Activated CD4-positive, alpha-beta T cell treated with anti-CD3 and anti-CD28 coated beads, Interleukin-2, amount 50 U/mL, for 1 hour (primary cell): ENCODE measurements at regions not wholly inside any gene's neighbourhood (a gene's known extent, or its start where the extent isn't known, plus 50 kb on each side); places are given as distances from the start of the nearest gene placed in this dataset.

Source experiments
- DNase-seq: peaks from one replicate; pipeline ENCODE4 v3.0.0-alpha.2; 2020

- no peak for DNase-seq
Measured at GRCh38 chr22:49497266-49497665, 330.4 kb downstream of the BRD1 start.

GRCh38 chr22:49494555-49494954 is 333.1 kb downstream of the BRD1 start:
- DNase-seq = no peak

- no peak for DNase-seq
Measured at GRCh38 chr22:49492741-49493251, 334.9 kb downstream of the BRD1 start.

- DNase-seq = no peak
Measured at GRCh38 chr22:49492308-49492707, 335.4 kb downstream of the BRD1 start.

GRCh38 chr22:49491726-49492125 is 335.9 kb downstream of the BRD1 start:
- no peak for DNase-seq

GRCh38 chr22:49491221-49491635 is 336.4 kb downstream of the BRD1 start:
- DNase-seq = no peak

GRCh38 chr22:49490692-49491091 is 337.0 kb downstream of the BRD1 start:
- DNase-seq = no peak

- no peak for DNase-seq
Measured at GRCh38 chr22:49489821-49490220, 337.9 kb downstream of the BRD1 start.

GRCh38 chr22:49488943-49489342 is 338.7 kb downstream of the BRD1 start:
- DNase-seq = no peak

- no peak for DNase-seq
Measured at GRCh38 chr22:49487950-49488349, 339.7 kb downstream of the BRD1 start.

GRCh38 chr22:49486225-49486624 is 341.4 kb downstream of the BRD1 start:
- DNase-seq = no peak

- no peak for DNase-seq
Measured at GRCh38 chr22:49483946-49484345, 343.7 kb downstream of the BRD1 start.

- no peak for DNase-seq
Measured at GRCh38 chr22:49483281-49483870, 344.3 kb downstream of the BRD1 start.

GRCh38 chr22:49482811-49483210 is 344.9 kb downstream of the BRD1 start:
- DNase-seq = no peak

- no peak for DNase-seq
Measured at GRCh38 chr22:49481659-49482399, 345.8 kb downstream of the BRD1 start.

- DNase-seq = no peak
Measured at GRCh38 chr22:49480896-49481658, 346.6 kb downstream of the BRD1 start.

- DNase-seq = no peak
Measured at GRCh38 chr22:49480331-49480730, 347.3 kb downstream of the BRD1 start.

- DNase-seq = no peak
Measured at GRCh38 chr22:49479566-49479965, 348.1 kb downstream of the BRD1 start.

GRCh38 chr22:49476800-49477400 is 350.8 kb downstream of the BRD1 start:
- no peak for DNase-seq

GRCh38 chr22:49476176-49476575 is 351.5 kb downstream of the BRD1 start:
- DNase-seq = no peak

- DNase-seq = no peak
Measured at GRCh38 chr22:49475253-49475652, 352.4 kb downstream of the BRD1 start.

- no peak for DNase-seq
Measured at GRCh38 chr22:49473286-49473685, 354.4 kb downstream of the BRD1 start.

- DNase-seq = no peak
Measured at GRCh38 chr22:49470741-49471503, 356.8 kb downstream of the BRD1 start.
